ENCODE measurements at regions not wholly inside any gene's neighbourhood (a gene's known extent, or its start where the extent isn't known, plus 50 kb on each side); places are given as distances from the start of the nearest gene placed in this dataset.

DNA sequence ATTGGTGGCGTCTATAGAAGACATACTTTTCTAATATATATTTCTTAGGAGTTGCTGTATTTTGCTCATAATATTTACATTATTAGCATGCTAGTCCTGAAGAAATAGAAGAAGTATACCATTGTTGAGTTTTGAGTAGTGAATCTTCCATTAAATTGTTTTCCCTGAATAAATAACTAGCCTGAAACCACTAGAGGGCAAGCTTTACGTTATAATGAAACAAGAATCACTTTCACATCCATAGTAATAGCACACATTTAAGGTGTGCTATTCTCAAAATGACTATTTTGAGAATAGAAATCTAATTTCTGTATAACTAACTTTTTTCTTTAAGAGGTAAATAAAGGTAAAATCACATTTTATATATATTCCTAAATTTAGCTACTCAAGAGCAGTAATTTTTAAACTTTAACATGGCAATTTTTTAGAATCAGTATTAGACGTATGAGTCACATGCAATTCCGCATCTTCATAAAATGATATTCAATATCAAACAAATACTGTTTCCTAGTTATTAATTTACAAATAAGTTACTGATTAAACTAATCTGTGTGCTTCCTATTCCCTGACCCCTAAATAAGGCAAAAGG is 213.2 kb upstream of the MANEA start:
- no peak for ATAC-seq

- ATAC-seq = no peak
These were observed 211.9 kb upstream of the MANEA start for GRCh38 chr6:95365454-95365853.

DNA sequence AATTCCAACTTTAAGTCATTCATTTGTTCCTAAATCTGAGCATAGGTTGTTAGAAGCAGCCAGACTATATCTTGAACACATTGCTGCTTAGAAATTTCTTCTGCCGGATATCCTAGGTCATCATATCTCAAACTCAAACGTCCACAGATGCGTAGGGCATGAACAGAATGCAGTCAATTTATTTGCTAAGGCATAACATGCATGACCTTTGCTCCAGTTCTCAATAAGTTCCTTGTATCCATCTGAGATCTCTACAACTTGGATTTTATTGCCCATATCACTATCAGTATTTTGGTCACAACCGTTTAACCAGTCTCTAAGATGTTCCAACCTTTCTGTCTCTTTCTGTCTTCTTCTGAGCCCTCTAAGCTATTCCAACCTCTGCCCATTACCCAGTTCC is 210.9 kb upstream of the MANEA start:
- no peak for ATAC-seq

- no peak for ATAC-seq
These were observed 193.5 kb upstream of the MANEA start for GRCh38 chr6:95383878-95384277.

DNA sequence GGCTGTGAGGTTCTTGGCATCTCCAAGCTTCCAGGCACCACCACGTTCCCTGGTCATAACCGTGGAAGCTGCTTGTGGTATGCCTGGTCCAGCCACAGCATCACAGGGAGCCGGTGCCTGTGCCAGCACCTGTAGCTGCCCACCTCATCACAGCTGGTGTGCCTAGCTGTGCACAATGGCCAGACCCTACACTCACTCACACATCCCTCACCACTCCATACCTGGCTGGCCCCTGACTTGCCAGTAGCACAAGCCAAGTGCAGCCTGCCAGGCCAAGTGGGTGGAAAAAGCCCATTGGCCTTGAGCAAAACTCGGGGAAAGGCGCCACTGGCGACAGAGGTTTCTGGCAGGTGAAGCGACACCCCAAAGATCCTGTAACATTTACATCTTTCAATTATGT is 192.3 kb upstream of the MANEA start:
- ATAC-seq = no peak

- no peak for ATAC-seq
These were observed 189.5 kb upstream of the MANEA start for GRCh38 chr6:95387845-95388244.

DNA sequence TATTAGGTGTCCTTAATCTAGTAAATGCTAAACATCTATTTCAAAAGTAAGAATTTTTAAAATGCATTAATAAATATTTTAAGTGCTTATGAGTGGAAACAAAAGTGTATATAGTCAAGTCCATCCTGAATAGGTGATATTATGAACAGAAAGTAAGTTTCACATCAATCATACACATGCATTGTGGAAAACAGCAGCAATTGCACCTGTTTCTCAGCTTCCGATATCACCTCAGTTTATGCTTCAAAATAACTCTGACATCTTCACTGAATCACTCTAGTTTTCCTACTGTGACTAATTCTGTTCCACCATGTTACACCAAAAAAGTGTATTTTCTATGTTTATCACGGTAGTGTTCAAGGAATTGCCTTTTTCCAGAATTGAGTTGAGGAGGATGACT is 172.6 kb upstream of the MANEA start:
- ATAC-seq = no peak

- no peak for ATAC-seq
These were observed 169.2 kb upstream of the MANEA start for GRCh38 chr6:95408111-95408510.

GRCh38 chr6:95410168-95410567 is 167.2 kb upstream of the MANEA start:
- no peak for ATAC-seq

DNA sequence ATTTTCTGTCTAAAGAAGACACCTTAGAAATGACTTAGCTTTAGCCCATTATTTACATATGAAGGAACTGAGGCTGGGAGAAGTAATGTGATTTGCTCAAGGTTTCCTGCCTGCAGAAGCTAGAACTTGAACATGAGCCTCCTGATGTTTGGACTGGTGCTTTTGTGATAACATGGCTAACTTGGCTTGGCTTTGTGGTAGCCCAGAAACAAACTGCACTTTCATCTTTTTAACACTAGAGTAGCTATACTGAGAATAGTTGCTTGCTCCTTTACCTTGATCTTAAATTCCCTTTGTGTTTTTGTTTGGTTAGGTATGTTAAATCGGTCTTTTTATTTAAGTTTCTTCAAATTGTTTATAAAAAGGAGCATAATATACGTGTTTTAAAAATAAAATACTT is 163.5 kb upstream of the MANEA start:
- ATAC-seq = no peak

GRCh38 chr6:95417856-95418255 is 159.5 kb upstream of the MANEA start:
- no peak for ATAC-seq

DNA sequence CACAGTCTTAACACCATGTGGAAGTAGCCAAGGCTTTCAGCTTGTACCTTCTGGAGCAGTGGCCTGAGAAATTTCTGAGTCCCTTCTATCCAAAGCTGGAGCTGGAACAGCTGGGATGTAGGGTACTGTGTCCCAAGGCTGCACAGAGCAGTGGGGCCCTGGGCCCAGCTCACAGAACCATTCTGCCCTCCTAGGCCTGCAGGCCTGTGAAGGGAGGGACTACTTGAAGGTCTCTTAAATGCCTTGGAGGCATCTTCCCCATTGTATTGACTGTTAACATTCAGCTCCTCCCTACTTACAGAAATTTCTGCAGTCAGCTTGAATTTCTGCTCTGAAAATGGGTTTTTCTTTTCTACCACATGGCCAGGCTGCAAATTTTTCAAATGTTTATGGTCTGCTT is 156.5 kb upstream of the MANEA start:
- ATAC-seq = no peak

DNA sequence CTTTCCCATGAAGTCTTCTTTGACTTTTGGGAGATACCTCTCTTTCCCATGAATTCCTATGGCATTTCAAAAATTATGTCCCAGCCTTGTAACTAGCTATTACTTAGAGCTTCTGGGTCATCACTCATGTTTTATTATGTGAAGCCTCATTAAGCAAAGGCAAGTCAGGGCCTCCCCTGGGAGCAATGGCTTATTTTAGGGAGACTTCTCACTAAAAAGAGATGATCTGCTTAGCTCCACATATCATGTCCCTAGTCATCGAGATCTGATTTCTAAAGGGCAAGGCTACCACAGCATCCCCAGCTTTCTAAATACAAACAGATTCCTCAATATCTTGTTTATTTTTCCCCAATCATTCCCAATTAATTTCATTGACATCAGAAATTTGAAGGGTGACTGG is 154.0 kb upstream of the MANEA start:
- ATAC-seq = no peak

DNA sequence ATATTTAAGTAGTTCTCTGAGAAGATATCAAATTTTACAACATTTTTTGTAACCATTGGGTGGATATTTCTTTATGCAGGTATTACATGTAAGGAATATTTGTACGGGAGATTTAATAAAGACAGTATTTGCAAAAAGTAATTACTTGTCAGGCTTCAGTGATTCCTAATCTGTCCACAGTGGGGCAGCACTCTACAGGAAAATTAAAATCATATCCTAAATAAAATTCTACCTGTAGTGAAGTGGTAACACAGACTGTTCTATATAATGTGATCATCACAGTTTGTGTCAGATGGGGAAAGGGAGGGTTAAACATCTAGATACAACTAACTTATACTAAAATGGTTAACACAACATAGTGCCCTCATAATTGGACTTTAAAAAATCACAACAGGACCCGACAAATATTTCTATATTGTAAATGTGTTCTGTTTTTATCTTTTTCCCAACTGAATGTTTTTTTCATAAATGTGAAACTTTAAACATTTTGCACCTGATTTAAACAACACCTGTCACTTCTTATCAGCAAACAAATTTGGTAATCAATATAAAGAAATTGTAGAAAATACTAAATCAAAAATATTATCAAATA is 145.6 kb upstream of the MANEA start:
- ATAC-seq = peak; percentile 54

- ATAC-seq = no peak
These were observed 137.6 kb upstream of the MANEA start for GRCh38 chr6:95439741-95440140.

GRCh38 chr6:95448208-95448607 is 129.1 kb upstream of the MANEA start:
- no peak for ATAC-seq

DNA sequence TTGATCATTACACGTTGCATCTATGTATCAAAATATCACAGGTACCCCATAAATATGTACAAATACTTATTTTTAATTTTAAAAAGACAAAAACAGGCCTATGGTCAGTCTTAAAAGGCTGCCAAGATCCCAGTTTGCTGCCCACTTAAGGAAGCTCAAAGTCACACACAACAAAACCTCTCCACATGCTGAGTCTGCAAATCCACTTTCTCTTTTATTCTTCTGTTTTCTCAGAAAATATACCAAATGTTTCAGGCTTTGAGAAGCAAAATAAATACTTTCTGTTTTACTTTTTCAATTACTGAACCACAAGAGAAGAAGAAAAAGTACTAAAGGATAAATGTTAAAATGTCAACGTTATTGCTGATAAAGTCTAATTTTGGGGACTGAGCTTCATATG is 107.8 kb upstream of the MANEA start:
- no peak for ATAC-seq

- no peak for ATAC-seq
These were observed 98.4 kb upstream of the MANEA start for GRCh38 chr6:95478941-95479340.

DNA sequence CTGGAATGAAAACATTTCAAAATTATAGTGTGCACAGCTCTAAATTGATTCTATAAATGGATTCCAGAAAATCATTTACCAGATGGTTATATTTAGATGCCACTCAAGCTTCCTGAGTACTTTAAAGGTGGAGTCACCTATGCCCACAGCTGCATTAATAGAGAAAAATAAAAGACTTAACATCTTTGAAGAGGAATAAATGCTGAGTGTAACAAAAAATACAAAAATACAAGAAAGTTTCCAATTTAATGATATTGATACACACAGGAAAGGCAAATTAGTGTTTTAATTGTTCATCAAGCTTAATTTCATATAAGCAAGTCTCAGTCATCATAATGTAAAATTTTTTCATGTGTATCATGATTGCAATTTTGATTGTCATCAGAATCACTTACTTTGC is 89.5 kb upstream of the MANEA start:
- no peak for ATAC-seq

DNA sequence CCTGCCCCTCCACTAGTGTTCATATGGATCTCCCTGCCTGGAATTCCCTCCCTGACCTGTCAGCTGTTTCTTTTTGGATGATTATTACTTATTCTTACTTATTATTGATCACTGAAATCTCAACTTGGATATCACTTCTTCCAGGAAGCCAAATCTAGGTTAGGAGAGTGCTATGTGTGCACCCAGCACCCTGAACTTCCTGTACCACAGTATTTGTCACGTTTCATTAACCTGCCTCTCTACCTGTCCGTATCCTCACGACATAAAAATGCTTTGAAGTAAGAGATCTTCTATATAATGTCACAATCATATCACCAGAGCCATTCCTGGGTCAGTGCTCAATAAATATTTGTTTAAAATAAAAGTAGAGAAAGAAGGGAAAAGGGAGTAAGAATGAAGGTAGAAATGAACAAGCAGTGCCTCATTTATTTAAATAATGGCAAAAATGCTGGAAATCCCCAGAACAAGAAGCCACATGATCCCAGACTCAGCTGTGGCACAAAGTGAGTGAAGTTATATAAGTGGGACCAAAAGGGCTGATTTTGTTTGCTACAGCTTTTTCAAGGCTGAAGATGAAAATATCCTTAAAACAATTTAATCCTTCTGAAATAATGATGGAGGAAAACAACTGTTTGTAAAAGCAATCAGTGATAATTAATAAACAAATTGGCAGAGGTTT is 88.0 kb upstream of the MANEA start:
- ATAC-seq = no peak

DNA sequence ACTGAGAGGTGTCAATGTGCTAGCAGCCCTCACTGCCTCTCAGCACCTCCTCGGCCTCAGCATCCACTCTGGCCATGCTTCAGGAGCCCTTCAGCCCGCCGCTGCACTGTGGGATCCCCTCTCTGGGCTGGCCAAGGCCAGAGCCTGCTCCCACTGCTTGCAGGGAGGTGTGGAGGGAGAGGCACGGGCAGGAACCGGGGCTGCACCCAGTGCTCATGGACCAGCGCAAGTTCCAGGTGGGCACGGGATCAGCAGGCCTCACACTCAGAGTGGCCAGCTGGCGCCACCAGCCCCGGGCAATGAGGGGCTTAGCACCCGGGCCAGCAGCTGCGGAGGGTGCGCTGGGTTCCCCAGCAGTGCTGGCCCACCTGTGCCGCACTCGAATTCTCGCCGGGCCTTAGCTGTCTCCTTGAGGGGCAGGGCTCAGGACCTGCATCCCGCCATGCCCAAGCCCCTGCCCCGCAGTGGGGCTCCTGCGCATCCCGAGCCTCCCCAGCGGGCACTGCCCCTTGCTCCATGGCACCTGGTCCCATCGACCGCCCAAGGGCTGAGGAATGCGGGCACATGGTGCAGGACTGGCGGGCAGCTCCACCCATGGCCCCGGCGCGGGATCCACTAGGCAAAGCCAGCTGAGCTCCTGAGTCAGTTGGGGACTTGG is 80.4 kb upstream of the MANEA start:
- no peak for ATAC-seq

DNA sequence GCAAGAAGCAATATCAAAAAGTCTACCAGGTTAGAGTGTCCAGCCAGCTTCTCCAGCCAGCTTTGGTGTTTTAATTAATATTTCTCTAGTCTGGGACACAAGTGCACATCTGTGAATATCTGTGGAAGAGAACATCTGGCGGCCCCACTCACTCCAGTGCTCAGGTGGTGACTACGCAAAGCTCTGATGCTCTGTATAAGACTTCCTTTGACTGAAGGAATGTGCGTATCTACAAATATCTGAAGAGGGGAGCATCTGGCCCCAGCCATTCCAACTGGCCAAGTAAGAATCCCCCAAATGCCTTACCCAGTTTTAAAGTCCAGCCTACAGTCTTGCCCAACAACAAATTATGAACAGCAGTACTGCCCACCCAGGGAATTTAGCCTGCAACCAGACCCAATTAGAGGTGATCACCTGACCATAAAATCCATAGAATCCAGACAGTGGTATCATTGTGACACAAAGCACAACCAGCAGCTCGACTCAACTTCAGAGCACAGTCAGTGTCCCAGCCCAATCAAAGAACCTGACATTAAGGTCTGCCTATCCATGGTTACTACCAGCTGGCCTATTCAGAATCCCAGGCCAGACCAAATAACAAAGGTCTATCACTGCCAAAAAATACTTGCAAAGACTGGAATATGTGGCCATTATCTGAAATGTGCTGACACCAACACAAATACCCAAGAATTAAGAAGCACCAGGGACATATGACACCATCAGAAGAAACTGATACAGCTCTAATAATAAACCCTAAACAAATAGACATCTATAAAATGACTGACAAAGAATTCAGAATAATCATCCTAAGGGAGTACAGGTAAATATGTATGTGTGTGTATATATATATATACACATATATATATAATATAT is 76.1 kb upstream of the MANEA start:
- no peak for ATAC-seq

- no peak for ATAC-seq
These were observed 73.8 kb upstream of the MANEA start for GRCh38 chr6:95503568-95503967.
